SK-N-MC (cell line): ENCODE measurements at regions not wholly inside any gene's neighbourhood (a gene's known extent, or its start where the extent isn't known, plus 50 kb on each side); places are given as distances from the start of the nearest gene placed in this dataset.

ENCODE experiments used
- EZH2 ChIP-seq: fragments of 200-600 bp; sonication (generic); IDR thresholded peaks from one replicate; pipeline ENCODE4 v1.6.1; 2017; ENCODE audit warnings: antibody characterized with exemption
- FOXP2 ChIP-seq: optimal IDR thresholded peaks from 2 replicates; pipeline ENCODE3; 2011; ENCODE audit warnings: mild to moderate bottlenecking, moderate library complexity; ENCODE audit not compliant: insufficient read depth; ENCODE audit errors: extremely low read length, control extremely low read depth
- POLR2AphosphoS5 ChIP-seq: IDR thresholded peaks from 2 replicates; pipeline ENCODE4 v1.6.1; 2012; ENCODE audit warnings: mild to moderate bottlenecking, low read depth, low read length, borderline replicate concordance

- TF ChIP-seq FOXP2: no peak
- no peak for TF ChIP-seq EZH2
- no peak for TF ChIP-seq POLR2AphosphoS5
These were observed 97.9 kb upstream of the LRPAP1 start for GRCh38 chr4:3630136-3630597.
